Left lung (tissue), 4 donors: ENCODE measurements at regions not wholly inside any gene's neighbourhood (a gene's known extent, or its start where the extent isn't known, plus 50 kb on each side); places are given as distances from the start of the nearest gene placed in this dataset.

Experiments
- ATAC-seq: fragments of 200-7000 bp; cut with Tn5 transposase; one replicate; pipeline ENCODE4 v1.9.1; 2020; ENCODE audit warnings: moderate library complexity
- DNase-seq, 4 donors: peaks; one replicate each; pipeline ENCODE4 v3.0.0-alpha.2; 2013 to 2020
- H3K27ac ChIP-seq, 2 donors: fragments of 200-600 bp; sonication (generic) in 1 of 2; one replicate each; pipeline versions ENCODE4 v1.5.0 to v1.8.0; 2020 to 2021
- H3K27me3 ChIP-seq, 2 donors: fragments of 200-600 bp; sonication (generic) in 1 of 2; one replicate each; pipeline versions ENCODE4 v1.5.0 to v1.8.0; 2020 to 2021
- H3K36me3 ChIP-seq, 2 donors: fragments of 200-600 bp; sonication (generic) in 1 of 2; one replicate each; pipeline versions ENCODE4 v1.5.0 to v1.8.0; 2020 to 2021
- H3K4me1 ChIP-seq, 2 donors: fragments of 200-600 bp; one replicate each; pipeline ENCODE4 v1.8.0; 2021
- H3K4me3 ChIP-seq, 2 donors: fragments of 200-600 bp; sonication (generic) in 1 of 2; one replicate each; pipeline versions ENCODE4 v1.5.0 to v1.8.0; 2020 to 2021; ENCODE audit warnings: mild to moderate bottlenecking in 1 of 2
- H3K9me3 ChIP-seq, 2 donors: fragments of 200-600 bp; sonication (generic) in 1 of 2; one replicate each; pipeline versions ENCODE4 v1.5.0 to v1.8.0; 2020 to 2021
- intact Hi-C, 2 donors: fragments of 100-400 bp; cut with DNase I; formaldehyde crosslinking; loops; one replicate each; pipeline versions ENCODE4 v1.11.2 to v1.14.2; 2022
- TF ChIP-seq, protein P1 (sequence below), 2 donors: fragments of 200-600 bp; sonication (generic) in 1 of 2; IDR thresholded peaks; one replicate each; pipeline versions ENCODE4 v1.5.0 to v1.8.0; 2021; ENCODE audit warnings: antibody characterized with exemption in 2 of 2
- donor health status: DM: no; HTN: yes; CAD: no.
- donor health status: DM: no; HTN: no; CAD: no.

DNA sequence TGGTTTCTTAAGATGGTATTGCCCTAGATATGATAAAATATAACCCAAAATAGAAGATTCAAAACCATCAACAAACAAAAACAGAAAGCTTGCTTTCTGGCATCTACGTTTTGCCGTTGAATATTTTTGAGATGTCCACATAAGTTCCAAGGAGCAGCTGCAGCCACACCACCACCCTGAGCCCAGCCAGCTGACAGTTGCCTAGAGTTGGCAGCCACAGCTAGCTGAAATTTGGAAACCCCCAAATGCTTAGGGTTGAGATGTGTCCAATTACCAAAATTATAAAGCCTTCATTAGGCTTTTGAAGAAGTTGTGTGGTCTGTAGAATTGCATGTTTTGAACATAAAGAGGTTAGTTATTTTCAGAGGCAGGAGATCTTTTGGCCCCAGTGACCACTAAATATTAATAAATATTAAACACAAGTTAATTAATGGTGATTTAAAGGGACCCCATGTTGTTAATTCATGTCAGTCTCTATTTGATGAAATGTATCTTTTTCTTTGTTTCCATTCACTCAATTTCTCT lies 118.1 kb upstream of the DTNA start:
- H3K4me1 ChIP-seq, result no peaks in the 10 kb centered on the region
- no peak overlapping the region for H3K27ac ChIP-seq
- H3K36me3 ChIP-seq, result no peaks in the 10 kb centered on the region
- no peaks in the 10 kb centered on the region for H3K27me3 ChIP-seq
- no peak overlapping the region for H3K4me3 ChIP-seq
- no peaks in the 10 kb centered on the region for H3K9me3 ChIP-seq
- intact Hi-C loops, result no loop called here
- TF ChIP-seq, protein P1, sequence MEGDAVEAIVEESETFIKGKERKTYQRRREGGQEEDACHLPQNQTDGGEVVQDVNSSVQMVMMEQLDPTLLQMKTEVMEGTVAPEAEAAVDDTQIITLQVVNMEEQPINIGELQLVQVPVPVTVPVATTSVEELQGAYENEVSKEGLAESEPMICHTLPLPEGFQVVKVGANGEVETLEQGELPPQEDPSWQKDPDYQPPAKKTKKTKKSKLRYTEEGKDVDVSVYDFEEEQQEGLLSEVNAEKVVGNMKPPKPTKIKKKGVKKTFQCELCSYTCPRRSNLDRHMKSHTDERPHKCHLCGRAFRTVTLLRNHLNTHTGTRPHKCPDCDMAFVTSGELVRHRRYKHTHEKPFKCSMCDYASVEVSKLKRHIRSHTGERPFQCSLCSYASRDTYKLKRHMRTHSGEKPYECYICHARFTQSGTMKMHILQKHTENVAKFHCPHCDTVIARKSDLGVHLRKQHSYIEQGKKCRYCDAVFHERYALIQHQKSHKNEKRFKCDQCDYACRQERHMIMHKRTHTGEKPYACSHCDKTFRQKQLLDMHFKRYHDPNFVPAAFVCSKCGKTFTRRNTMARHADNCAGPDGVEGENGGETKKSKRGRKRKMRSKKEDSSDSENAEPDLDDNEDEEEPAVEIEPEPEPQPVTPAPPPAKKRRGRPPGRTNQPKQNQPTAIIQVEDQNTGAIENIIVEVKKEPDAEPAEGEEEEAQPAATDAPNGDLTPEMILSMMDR (IDR thresholded peaks at IDR 0.05), result no peak
- no peak for ATAC-seq
- DNase-seq, result peak in 1 of 4 donors; percentile 33

DNA sequence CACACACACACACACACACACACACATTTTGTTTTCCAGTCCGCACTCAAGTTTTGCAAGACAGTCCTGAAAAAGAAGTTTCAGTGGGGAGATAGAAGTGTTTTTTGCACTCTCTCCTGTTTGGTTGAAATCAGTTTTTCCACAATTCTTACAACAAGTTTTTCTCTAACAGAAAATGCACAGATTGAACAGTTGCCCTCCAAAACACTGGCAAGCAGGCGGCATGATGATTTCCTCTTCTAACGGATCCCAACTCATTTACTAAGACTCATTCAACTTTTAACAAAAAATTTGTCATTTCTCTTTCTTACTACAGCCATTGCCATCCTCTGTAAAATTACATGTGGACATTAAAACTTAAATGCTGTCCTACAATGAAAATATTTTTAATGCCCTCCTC lies 117.6 kb upstream of the DTNA start:
- Histone ChIP-seq H3K36me3 (no peaks in the 10 kb centered on the region), H3K4me1 (no peaks in the 10 kb centered on the region), H3K4me3 (peak overlapping the region in 1 of 2 donors; percentile 16), H3K27ac (peak overlapping the region; percentile 9 to 68), H3K27me3 (no peaks in the 10 kb centered on the region), H3K9me3 (no peaks in the 10 kb centered on the region)
- ATAC-seq (no peak), DNase-seq (no peak)
- TF ChIP-seq, protein P1 (IDR thresholded peaks at IDR 0.05), result no peak
- intact Hi-C loops, result no loop called here

DNA sequence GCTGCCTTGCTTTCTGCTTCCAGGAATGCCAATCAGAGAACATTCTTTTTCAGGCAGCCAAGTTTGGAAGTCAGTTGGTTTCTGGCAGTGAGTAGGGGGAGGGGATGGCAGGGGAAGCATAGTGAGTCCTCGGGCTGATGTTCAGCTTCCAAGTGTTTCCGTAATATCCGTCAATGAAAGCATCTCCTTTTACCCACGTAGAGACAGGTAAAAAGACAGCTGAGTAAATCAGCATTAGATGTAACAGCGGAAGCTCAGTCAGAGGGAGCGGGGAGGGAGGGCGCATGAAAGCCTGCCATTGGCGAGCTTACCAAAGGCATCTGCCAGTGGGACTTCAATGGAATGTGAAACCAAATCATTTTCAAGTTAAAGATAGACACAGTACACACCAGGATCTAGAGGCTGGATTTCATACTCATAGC lies 117.1 kb upstream of the DTNA start:
- TF ChIP-seq, protein P1 (IDR thresholded peaks at IDR 0.05), result no peak

DNA sequence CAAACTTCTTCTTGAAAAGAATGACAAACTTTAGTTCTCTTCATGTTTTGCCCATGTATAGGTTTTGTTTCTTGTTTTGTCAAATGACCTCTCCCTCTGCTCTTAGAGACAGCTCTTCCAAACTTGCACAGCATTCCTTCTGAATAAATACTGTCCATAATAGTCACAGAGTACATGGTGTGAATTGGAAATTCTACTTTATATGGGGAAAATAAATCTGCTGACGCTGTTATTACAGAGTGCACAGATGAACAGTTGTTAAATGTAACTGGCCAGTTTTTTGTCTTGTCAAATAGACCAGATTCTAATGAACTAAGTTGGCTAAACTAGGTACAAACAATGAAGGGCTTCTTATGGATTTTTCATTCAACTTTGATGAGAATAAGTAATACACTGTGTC lies 115.8 kb upstream of the DTNA start:
- Histone ChIP-seq H3K4me3 (no peak overlapping the region), H3K9me3 (no peaks in the 10 kb centered on the region), H3K4me1 (no peaks in the 10 kb centered on the region), H3K27ac (peak overlapping the region in 1 of 2 donors; percentile 68), H3K36me3 (no peaks in the 10 kb centered on the region), H3K27me3 (no peaks in the 10 kb centered on the region)
- no peak for ATAC-seq
- no peak for DNase-seq
- intact Hi-C loops, result no loop called here
- TF ChIP-seq, protein P1 (IDR thresholded peaks at IDR 0.05), result no peak

More for the DNA sequence above, 117.1 kb upstream of the DTNA start:
- Histone ChIP-seq H3K27ac (peak overlapping the region; percentile 9 to 68), H3K4me3 (peak overlapping the region in 1 of 2 donors; percentile 16), H3K4me1 (no peaks in the 10 kb centered on the region), H3K27me3 (no peaks in the 10 kb centered on the region), H3K36me3 (no peaks in the 10 kb centered on the region), H3K9me3 (no peaks in the 10 kb centered on the region)
- intact Hi-C loops, result no loop called here
- DNase-seq, result peak in 3 of 4 donors; percentile 50 to 61 (median 58)
- ATAC-seq, result peak; percentile 88

DNA sequence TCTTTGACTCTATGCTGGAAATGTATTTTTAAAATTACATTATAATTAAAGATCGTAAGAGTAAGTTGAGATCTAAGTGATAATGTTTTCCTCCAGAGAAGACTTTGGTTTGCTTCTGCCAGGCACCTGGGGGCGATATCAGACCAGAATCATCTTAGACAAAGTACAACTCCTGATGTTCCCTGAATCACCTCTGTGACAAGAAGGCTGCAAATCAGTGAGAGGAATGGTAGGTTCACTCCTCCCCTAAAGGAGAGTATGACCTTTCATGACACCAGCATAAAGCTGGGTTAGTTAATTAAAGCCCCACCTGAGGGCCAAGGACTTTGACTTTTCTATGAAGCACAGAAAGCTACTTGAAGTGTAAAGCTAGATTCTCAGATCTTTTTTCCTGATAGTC lies 114.4 kb upstream of the DTNA start:
- DNase-seq (no peak), ATAC-seq (no peak)
- Histone ChIP-seq H3K9me3 (no peaks in the 10 kb centered on the region), H3K4me3 (no peak overlapping the region), H3K4me1 (no peaks in the 10 kb centered on the region), H3K36me3 (no peaks in the 10 kb centered on the region), H3K27ac (no peak overlapping the region), H3K27me3 (no peaks in the 10 kb centered on the region)
- TF ChIP-seq, protein P1 (IDR thresholded peaks at IDR 0.05), result no peak
- intact Hi-C loops, result no loop called here
